ENCODE measurements at regions not wholly inside any gene's neighbourhood (a gene's known extent, or its start where the extent isn't known, plus 50 kb on each side); places are given as distances from the start of the nearest gene placed in this dataset.
"Not testable (repeated sequence)": the region's sequence is repeated elsewhere in the genome, so short reads cannot be mapped to it uniquely, and the experiment has no call there.

DNA sequence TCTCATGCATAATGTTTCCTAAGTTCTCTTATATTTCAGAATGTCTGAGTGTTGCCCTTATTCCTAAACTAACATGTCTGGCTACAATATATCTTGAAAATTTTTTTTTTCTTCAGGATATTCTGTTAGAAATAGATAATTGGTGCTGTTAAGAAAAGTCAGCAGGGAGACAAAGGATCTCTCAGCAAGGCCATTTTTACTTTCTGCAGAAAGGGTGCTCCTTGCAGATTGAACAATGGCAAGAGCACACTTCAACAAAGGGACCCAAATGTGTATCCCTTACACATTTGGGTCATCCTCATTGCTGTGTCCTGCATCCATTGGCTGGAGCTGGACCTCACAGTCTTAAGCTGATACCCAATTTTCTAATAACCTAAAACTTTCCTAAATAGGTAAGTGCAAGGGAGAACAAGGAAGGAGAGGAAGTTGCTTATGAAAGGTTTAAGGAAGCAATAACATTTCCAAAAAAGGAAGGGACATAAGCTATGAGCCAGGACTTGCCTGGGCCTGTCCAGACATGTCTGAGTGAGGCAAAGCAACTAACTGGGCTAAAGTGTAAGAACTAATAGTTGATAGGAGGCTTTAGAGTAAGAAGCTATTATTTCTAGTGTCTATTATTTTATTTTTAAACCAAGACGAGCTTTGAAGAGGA is 429.6 kb downstream of the BCKDHB start:
- DNase-seq = no peak

- no peak for DNase-seq
These were observed 425.5 kb downstream of the BCKDHB start for GRCh38 chr6:80531681-80532619.

GRCh38 chr6:80530103-80530502 is 423.6 kb downstream of the BCKDHB start:
- DNase-seq = no peak

DNA sequence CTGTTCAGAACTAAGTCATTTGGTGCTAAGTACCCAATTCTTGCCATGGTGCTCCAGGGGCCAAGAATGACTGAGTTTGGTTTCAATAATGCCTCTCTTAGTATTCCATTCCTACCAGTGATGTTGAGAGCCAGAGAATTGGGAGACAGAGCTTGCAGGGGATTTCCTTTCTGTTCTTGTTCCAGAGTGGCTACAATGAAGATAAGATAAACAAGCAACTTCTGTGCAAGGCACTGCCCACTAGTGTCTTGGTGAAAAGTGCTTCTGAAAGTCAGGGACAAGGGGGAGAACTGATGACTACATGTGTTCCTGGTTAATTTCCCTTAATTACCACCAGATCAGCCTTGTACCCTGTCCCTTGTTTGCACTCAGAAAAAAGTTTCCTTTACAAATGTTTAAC is 421.6 kb downstream of the BCKDHB start:
- no peak for DNase-seq

- DNase-seq = no peak
These were observed 421.1 kb downstream of the BCKDHB start for GRCh38 chr6:80527552-80528052.

DNA sequence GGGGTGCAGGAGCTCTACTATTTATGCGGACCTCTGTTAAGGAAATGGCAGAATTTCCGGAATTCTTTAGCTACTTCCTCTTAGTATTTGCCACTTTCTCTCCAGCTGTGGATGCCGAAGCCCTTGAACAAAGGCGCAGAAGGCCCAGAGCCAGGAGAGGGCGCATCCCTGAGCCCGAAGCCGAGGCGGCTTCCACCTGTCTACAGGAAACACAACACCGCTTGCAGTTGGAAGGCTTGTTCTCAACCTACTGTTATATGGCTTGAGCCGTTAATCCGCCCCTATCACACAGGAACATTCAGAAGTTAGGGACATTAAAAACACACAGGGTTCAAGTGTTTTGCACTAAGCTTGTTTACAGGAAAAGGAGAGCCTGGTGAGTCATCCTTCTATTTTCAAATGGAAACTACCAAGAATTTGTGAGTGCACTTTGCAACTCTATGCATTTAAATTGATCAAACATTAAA is 417.1 kb downstream of the BCKDHB start:
- DNase-seq = no peak

DNA sequence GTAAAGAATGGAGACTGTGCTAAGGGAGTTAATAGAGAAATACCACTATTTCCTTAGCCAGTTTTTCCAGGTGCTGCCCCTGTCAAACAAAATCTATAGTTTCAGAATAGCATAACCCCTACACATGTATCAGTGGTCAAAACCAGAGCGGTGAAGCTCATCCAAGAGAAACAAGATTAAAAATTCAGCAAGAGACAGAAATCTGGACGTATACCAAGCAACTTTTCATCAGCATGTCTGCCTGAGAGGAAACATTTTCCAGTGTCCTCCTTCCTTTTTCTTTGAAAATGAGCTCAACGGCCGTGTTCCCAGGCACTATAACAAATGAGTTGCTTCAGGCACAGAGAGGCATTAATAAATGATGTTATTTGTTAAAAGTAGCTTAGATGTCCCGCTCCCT is 416.5 kb downstream of the BCKDHB start:
- DNase-seq = no peak

GRCh38 chr6:80522576-80522975 is 416.1 kb downstream of the BCKDHB start:
- DNase-seq = no peak

GRCh38 chr6:80519811-80520594 is 413.5 kb downstream of the BCKDHB start:
- no peak for DNase-seq

DNA sequence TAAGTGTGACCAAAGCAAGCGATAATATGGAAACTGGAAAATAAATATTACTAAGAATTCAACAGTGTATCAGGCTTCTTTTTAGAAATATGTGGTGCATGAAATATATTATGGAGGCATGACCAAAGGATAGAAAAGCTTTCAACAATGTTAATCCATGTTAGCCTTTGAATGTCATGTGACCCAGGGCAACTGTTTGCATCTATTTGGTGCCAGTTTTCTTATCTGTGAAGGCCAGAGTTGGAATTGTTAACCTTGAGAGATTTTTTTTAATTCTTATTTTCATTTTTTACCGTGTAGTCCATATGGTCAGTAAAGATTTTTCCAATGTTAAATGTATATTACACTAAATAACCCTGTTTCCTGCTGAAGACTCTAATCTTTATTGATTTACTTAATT is 411.1 kb downstream of the BCKDHB start:
- no peak for DNase-seq

DNA sequence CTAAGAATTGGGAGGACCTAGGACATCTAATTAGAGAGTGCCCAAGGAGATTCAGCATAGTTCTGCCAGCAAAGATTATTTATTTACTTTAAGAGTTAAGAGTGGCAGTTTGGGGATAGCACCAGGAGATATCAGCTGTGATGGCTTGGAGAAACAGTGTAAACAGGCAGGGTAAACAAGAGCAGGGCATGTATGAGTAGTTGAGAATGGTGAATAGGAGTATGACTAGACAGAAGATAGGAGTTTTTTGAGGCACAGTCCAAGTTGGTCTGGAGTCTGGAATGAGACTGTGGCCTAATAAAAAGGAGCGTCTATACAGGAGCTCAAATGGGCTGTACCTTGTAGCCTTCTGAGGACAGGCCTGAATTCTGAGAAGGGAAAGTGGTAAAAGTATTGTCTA is 404.1 kb downstream of the BCKDHB start:
- DNase-seq = not testable (repeated sequence)

DNA sequence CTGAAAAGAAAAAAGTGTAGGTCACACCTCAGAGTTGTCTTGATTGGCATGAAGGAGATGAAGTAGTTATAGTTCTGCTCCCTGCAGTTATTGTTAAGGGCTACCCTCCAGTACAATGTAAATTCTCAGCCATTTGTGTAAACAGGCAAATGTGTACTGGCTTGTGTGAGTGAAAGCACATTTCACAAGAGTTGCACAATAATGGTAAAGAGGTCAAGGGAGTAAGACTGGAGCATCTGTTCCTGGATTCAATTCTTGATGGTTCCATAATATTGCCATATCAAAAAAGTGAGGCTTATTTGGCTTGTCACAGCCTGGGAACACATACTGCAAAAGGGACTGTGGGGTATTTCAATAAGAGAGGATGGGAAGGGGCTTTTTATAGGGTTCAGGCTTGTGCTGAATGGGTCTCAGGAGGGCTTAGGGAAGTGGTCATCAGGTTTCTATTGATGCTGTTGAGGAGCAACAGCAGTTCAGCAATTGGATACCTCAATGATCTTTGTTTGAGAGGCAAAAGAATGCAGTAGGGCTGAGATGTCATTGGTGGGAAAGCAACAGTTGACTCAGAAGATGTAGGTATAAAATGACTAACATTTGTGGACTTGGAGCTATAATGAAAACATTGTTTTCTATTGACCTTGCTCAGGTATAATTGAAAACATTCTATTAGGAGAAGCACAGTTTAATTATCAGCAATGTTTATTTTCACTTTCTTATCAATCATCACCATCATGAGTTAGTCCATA is 402.6 kb downstream of the BCKDHB start:
- DNase-seq = no peak

- no peak for DNase-seq
These were observed 398.4 kb downstream of the BCKDHB start for GRCh38 chr6:80504882-80505281.

DNA sequence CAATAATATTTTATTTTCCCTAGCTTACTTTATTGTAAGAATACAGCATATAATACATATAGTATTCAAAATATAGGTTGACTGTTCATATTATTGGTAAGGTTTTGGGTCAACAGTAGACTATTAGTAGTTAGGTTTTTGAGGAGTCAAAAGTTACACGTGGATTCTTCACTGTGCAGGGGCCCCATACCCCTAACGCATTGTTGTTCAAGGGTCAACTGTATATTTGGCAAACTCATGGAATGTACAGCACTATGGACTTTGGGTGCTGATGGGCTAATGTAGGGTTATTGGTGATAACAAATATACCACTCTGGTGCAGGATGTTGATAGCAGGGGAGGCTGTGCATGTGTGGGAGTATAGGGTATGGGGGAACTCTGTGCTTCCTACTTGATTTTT is 397.2 kb downstream of the BCKDHB start:
- no peak for DNase-seq

DNA sequence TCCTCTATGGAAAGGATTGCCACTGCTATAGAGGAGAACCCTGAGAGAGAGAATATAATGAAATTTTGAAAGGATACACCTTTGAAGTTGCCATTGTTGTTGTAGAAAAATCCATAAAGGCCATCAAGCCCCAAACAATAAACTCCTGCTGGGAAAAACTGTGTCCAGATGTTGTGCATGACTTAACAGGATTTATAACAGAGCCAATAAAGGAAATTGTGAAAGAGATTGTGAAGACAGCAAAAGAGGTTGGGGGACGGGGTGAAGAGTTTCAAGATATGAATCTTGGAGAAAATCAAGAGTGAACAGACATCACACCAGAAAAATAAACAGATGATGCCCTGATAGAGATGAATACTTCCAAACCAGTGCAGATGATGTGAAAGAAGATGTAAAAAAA is 396.4 kb downstream of the BCKDHB start:
- no peak for DNase-seq

DNA sequence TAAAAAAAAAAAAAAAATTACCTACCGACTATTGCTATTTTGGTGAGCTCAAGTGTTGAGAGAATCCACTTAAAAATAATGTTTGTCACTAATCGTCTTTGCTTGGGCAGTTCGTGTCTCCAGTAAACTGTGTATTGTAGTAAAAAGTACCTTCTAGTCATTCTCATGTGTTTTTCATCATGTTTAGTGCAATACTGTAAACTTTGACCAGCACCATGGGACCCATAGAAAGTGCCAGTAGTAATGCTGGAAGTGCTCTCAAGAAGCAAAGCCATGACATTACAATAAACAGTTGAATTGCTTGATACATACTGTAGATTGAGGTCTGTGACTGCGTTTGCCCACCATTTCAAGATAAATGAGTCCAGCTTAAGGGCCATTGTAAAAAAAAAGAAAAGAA is 395.2 kb downstream of the BCKDHB start:
- DNase-seq = no peak

GRCh38 chr6:80497696-80498486 is 391.4 kb downstream of the BCKDHB start:
- DNase-seq = not testable (repeated sequence)

GRCh38 chr6:80489911-80490635 is 383.6 kb downstream of the BCKDHB start:
- no peak for DNase-seq

DNA sequence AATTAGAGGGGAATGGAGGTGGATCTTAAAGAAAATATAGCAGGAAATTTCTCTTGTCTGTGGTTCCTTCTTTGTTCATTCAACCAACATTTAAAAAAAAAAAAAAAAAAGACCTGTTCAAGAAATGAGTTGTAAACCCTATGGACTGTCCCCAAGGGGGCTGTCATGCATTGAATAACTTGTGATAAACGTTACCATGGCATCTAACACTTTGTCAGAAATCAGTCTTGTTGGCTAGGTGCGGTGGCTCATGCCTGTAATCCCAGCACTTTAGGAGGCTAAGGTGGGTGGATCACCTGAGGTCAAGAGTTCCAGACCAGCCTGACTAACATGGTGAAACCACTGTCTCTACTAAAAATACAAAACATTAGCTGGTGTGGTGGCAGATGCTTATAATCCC is 381.7 kb downstream of the BCKDHB start:
- DNase-seq = no peak

- not testable (repeated sequence) for DNase-seq
These were observed 379.0 kb downstream of the BCKDHB start for GRCh38 chr6:80485494-80485893.

GRCh38 chr6:80482056-80482455 is 375.6 kb downstream of the BCKDHB start:
- DNase-seq = no peak

Data from T1000 (cell line).